Liver (tissue), 3 donors: ENCODE measurements at regions not wholly inside any gene's neighbourhood (a gene's known extent, or its start where the extent isn't known, plus 50 kb on each side); places are given as distances from the start of the nearest gene placed in this dataset.

ENCODE experiments used
- CTCF ChIP-seq: fragments of 150-350 bp; IDR thresholded peaks from 2 replicates; pipeline ENCODE4 v1.5.1; 2017; ENCODE audit warnings: improper control_type of control experiment, low read depth, low read length; ENCODE audit not compliant: missing input control
- JUND ChIP-seq, 2 donors: IDR thresholded peaks; 2 replicates each; pipeline ENCODE4 v1.6.1; 2016; ENCODE audit warnings: antibody characterized with exemption in 2 of 2
- MAX ChIP-seq: IDR thresholded peaks from 2 replicates; pipeline ENCODE4 v1.6.1; 2016; ENCODE audit warnings: antibody characterized with exemption
- RAD21 ChIP-seq, 2 donors: IDR thresholded peaks; 2 replicates each; pipeline ENCODE4 v1.6.1; 2016; ENCODE audit warnings: antibody characterized with exemption in 2 of 2, mild to moderate bottlenecking in 2 of 2
- REST ChIP-seq: IDR thresholded peaks from 2 replicates; pipeline ENCODE4 v1.6.1; 2016; ENCODE audit warnings: antibody characterized with exemption, mild to moderate bottlenecking
- RXRA ChIP-seq, 2 donors: IDR thresholded peaks; 2 replicates each; pipeline ENCODE4 v1.6.1; 2017 to 2018; ENCODE audit warnings: antibody characterized with exemption in 2 of 2, mild to moderate bottlenecking in 1 of 2
- SP1 ChIP-seq: IDR thresholded peaks from 2 replicates; pipeline ENCODE4 v1.6.1; 2018; ENCODE audit warnings: antibody characterized with exemption, mild to moderate bottlenecking
- YY1 ChIP-seq: IDR thresholded peaks from 2 replicates; pipeline ENCODE4 v1.6.1; 2016; ENCODE audit warnings: antibody characterized with exemption, mild to moderate bottlenecking
- donor health status: healthy.
- donor health status: healthy.

GRCh38 chr22:47784991-47785390 is 1022.5 kb downstream of the TBC1D22A start:
- no peak for TF ChIP-seq CTCF
- no peak for TF ChIP-seq MAX
- no peak for TF ChIP-seq REST
- no peak for TF ChIP-seq RXRA (IDR thresholded peaks at IDR 0.05)
- TF ChIP-seq RAD21 (IDR thresholded peaks at IDR 0.05): no peak
- TF ChIP-seq SP1: no peak
- no peak for TF ChIP-seq YY1
- no peak for TF ChIP-seq JUND (IDR thresholded peaks at IDR 0.05)
